ENCODE measurements at regions not wholly inside any gene's neighbourhood (a gene's known extent, or its start where the extent isn't known, plus 50 kb on each side); places are given as distances from the start of the nearest gene placed in this dataset.

GRCh38 chr2:134075204-134075603 lies 178.7 kb upstream of the MGAT5 start:
- DNase-seq (ENCODE audit: low read depth, low spot score), result no peak

- no peak for DNase-seq (ENCODE audit: low read depth, low spot score)
These were observed 175.5 kb upstream of the MGAT5 start for GRCh38 chr2:134078354-134078753.

GRCh38 chr2:134079373-134079772 lies 174.5 kb upstream of the MGAT5 start:
- DNase-seq (ENCODE audit: low read depth, low spot score), result no peak

- DNase-seq (ENCODE audit: low read depth, low spot score), result peak; percentile 25
These were observed 173.3 kb upstream of the MGAT5 start for GRCh38 chr2:134080386-134081089.

GRCh38 chr2:134081238-134081938 lies 172.5 kb upstream of the MGAT5 start:
- no peak for DNase-seq (ENCODE audit: low read depth, low spot score)

- peak; percentile 47 for DNase-seq (ENCODE audit: low read depth, low spot score)
These were observed 170.3 kb upstream of the MGAT5 start for GRCh38 chr2:134083548-134083947.

- DNase-seq (ENCODE audit: low read depth, low spot score), result peak; percentile 27
These were observed 167.2 kb upstream of the MGAT5 start for GRCh38 chr2:134086594-134087219.

GRCh38 chr2:134087371-134087921 lies 166.4 kb upstream of the MGAT5 start:
- no peak for DNase-seq (ENCODE audit: low read depth, low spot score)

- no peak for DNase-seq (ENCODE audit: low read depth, low spot score)
These were observed 164.4 kb upstream of the MGAT5 start for GRCh38 chr2:134089454-134089853.

GRCh38 chr2:134097740-134098139 lies 156.1 kb upstream of the MGAT5 start:
- no peak for DNase-seq (ENCODE audit: low read depth, low spot score)

GRCh38 chr2:134098321-134098720 lies 155.6 kb upstream of the MGAT5 start:
- no peak for DNase-seq (ENCODE audit: low read depth, low spot score)

GRCh38 chr2:134099273-134099672 lies 154.6 kb upstream of the MGAT5 start:
- no peak for DNase-seq (ENCODE audit: low read depth, low spot score)

- no peak for DNase-seq (ENCODE audit: low read depth, low spot score)
These were observed 150.7 kb upstream of the MGAT5 start for GRCh38 chr2:134103196-134103595.

- DNase-seq (ENCODE audit: low read depth, low spot score), result no peak
These were observed 149.1 kb upstream of the MGAT5 start for GRCh38 chr2:134104754-134105153.

- DNase-seq (ENCODE audit: low read depth, low spot score), result no peak
These were observed 146.5 kb upstream of the MGAT5 start for GRCh38 chr2:134107402-134107801.

GRCh38 chr2:134108113-134108512 lies 145.8 kb upstream of the MGAT5 start:
- no peak for DNase-seq (ENCODE audit: low read depth, low spot score)

GRCh38 chr2:134109246-134109645 lies 144.6 kb upstream of the MGAT5 start:
- DNase-seq (ENCODE audit: low read depth, low spot score), result no peak

- no peak for DNase-seq (ENCODE audit: low read depth, low spot score)
These were observed 144.1 kb upstream of the MGAT5 start for GRCh38 chr2:134109725-134110124.

- no peak for DNase-seq (ENCODE audit: low read depth, low spot score)
These were observed 143.3 kb upstream of the MGAT5 start for GRCh38 chr2:134110532-134110931.

- no peak for DNase-seq (ENCODE audit: low read depth, low spot score)
These were observed 136.2 kb upstream of the MGAT5 start for GRCh38 chr2:134117676-134118075.

- DNase-seq (ENCODE audit: low read depth, low spot score), result peak; percentile 71
These were observed 135.4 kb upstream of the MGAT5 start for GRCh38 chr2:134118279-134119116.

Measured in ELF-1 (cell line).